ENCODE measurements at regions not wholly inside any gene's neighbourhood (a gene's known extent, or its start where the extent isn't known, plus 50 kb on each side); places are given as distances from the start of the nearest gene placed in this dataset.
"Not testable (repeated sequence)": the region's sequence is repeated elsewhere in the genome, so short reads cannot be mapped to it uniquely, and the experiment has no call there.

DNA sequence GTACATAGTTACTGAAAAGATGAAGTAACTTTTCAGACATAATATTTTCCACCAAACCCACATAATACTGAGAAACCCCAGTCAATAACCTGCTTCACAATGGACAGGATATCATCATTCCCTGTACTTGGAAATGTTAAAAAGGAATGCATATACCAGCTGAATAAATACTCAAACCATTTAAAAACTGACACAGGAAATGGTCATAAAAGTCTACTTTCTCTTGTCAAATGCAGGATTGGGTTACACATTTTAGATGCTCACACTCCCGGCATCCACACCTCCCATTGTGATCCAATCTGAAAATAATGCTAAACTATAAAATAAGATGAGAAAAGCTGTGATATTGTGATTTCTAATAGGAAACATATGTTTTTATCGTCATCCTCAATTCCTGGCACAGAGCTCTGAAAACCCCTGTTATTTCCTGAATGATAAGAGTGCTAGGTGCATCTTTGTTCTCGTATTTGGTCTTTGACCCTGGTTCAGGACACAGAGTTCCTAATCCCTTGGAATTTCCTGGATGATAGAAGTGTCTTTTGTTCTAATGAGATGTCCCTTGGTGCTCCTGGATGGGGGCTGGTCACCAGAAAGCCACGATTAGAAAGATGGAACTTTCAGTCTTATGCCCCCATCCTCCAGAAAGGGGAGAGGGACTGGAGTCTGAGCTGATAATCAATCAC is 821.3 kb downstream of the TRIML1 start:
- Mint-ChIP-seq H3K36me3 (ENCODE audit: low read depth) (no peaks in the 10 kb centered on the region), H3K27ac (no peak overlapping the region), H3K4me3 (no peak overlapping the region), H3K4me1 (no peaks in the 10 kb centered on the region), H3K27me3 (no peaks in the 10 kb centered on the region), H3K9me3 (peaks cover 12% of the 10 kb centered on the region)
- no peak for DNase-seq
- intact Hi-C loops (cut with micrococcal nuclease): no loop called here

GRCh38 chr4:188971125-188971524 is 831.9 kb downstream of the TRIML1 start:
- Mint-ChIP-seq H3K36me3 (ENCODE audit: low read depth) (no peaks in the 10 kb centered on the region), H3K4me1 (no peaks in the 10 kb centered on the region), H3K9me3 (peaks cover 3% of the 10 kb centered on the region), H3K27me3 (no peaks in the 10 kb centered on the region), H3K4me3 (no peak overlapping the region), H3K27ac (no peak overlapping the region)
- intact Hi-C loops (cut with micrococcal nuclease): no loop called here
- no peak for DNase-seq

GRCh38 chr4:188975271-188975670 is 836.0 kb downstream of the TRIML1 start:
- Mint-ChIP-seq H3K27me3 (no peaks in the 10 kb centered on the region), H3K9me3 (peaks cover 3% of the 10 kb centered on the region), H3K4me3 (no peak overlapping the region), H3K27ac (no peak overlapping the region), H3K4me1 (no peaks in the 10 kb centered on the region), H3K36me3 (ENCODE audit: low read depth) (no peaks in the 10 kb centered on the region)
- no peak for DNase-seq
- intact Hi-C loops (cut with micrococcal nuclease): no loop called here

DNA sequence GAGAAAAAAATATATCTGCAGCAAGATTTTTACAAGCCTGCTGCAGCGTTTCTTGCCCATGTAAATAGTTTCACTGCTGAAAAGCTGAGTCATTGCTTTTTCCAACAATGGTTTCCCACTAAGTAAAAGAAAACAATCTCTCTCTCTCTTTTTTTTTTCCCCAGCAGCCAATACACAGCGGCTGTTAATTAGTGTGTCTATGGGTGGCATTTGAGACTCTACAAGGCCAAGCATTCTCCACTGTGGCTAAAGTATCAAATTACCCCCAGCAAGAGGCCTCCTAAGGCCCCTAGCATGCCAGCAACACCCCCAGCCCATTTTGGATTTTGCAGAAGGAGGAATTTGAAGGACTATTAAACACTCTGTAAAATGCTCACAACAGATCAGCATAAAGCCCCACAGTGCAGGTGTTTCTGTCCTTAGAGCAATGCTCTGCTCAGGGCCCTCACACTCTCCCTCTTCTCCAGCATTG is 837.4 kb downstream of the TRIML1 start:
- intact Hi-C loops (cut with micrococcal nuclease): no loop called here

DNA sequence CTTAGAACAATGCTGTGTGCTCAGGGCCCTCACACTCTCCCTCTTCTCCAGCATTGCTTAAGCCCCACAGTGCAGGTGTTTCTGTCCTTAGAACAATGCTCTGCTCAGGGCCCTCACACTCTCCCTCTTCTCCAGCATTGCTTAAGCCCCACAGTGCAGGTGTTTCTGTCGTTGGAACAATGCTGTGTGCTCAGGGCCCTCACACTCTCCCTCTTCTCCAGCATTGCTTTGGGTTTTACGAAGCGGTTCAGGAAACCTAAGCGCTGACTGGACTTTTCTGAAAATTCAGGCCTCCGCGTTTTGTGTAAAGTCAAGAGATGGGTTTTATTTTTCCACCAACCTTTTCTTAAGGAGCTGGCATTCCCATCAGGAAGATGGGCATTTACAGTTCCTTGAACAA is 838.0 kb downstream of the TRIML1 start:
- H3K27ac Mint-ChIP-seq; H3K36me3 Mint-ChIP-seq (ENCODE audit: low read depth); intact Hi-C loops (cut with micrococcal nuclease); DNase-seq; H3K4me1 Mint-ChIP-seq; H3K4me3 Mint-ChIP-seq; H3K27me3 Mint-ChIP-seq; H3K9me3 Mint-ChIP-seq: not testable (repeated sequence)

More for the DNA sequence above, 837.4 kb downstream of the TRIML1 start:
- Mint-ChIP-seq H3K9me3 (peaks cover 3% of the 10 kb centered on the region), H3K4me3 (no peak overlapping the region), H3K27me3 (no peaks in the 10 kb centered on the region), H3K36me3 (ENCODE audit: low read depth) (no peaks in the 10 kb centered on the region), H3K27ac (no peak overlapping the region), H3K4me1 (no peaks in the 10 kb centered on the region)
- DNase-seq: no peak

DNA sequence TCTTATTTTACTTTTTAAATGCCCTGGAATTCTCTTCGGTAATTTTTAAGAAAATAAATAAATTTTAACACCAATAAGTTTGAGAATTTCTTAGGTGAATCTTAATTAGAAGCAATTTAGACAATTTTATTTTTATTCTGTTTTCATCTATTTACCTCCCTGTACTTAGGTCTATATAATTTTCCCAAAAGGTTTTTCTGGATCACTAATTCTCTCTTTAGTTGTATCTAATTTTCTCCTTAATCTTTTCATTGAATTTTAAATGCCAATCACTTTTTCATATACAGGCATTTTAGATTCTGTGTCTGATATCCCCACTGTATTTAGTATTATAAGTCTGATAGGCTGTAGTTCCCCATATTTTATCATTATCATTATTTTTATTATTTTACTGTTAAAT is 845.3 kb downstream of the TRIML1 start:
- Mint-ChIP-seq H3K4me1 (no peaks in the 10 kb centered on the region), H3K27me3 (no peaks in the 10 kb centered on the region), H3K9me3 (no peaks in the 10 kb centered on the region), H3K36me3 (ENCODE audit: low read depth) (no peaks in the 10 kb centered on the region), H3K27ac (no peak overlapping the region), H3K4me3 (no peak overlapping the region)
- DNase-seq: no peak
- intact Hi-C loops (cut with micrococcal nuclease): no loop called here

DNA sequence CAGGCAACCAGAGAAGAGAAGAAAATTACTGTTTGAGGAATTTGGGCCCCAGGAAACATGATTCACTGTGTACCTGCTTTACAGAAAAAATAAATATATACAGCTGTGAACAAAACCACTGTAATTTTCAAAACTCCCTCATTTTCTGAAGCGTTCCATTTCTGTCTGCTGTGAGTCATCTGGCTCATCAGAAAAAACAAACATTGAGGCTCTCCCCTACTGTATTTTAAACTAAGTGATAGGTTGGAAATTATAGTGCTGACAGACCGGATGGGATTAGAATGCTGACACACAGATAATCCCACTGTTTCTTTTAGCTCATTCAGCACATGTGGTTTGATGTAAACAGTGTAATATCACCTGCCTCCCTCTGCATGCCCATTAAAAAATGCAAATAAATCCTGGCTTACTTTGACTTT is 847.0 kb downstream of the TRIML1 start:
- intact Hi-C loops (cut with micrococcal nuclease): no loop called here
- no peaks in the 10 kb centered on the region for H3K27me3 Mint-ChIP-seq
- H3K9me3 Mint-ChIP-seq: no peaks in the 10 kb centered on the region
- no peak overlapping the region for H3K27ac Mint-ChIP-seq
- H3K4me1 Mint-ChIP-seq: no peaks in the 10 kb centered on the region
- no peak overlapping the region for H3K4me3 Mint-ChIP-seq
- DNase-seq: no peak
- H3K36me3 Mint-ChIP-seq (ENCODE audit: low read depth): no peaks in the 10 kb centered on the region

DNA sequence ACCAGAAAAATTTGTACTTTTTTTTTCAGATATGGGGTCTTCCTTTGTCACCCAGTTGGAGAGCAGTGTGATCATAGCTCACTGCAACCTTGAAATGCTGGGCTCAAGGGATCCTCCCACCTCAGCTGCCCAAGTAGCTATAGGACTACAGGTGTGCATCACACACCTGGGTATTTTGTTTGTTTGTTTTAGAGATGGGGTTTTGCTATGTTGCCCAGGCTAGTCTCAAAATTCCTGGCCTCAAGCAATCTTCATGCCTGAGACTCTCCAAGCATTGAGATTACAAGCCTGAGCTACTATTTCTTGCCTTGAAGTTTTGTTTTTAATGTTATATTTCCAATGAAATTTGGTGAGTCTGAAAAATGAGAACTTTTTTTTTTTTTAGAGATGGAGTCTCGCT is 847.8 kb downstream of the TRIML1 start:
- no peaks in the 10 kb centered on the region for H3K27me3 Mint-ChIP-seq
- H3K27ac Mint-ChIP-seq: no peak overlapping the region
- H3K4me1 Mint-ChIP-seq: no peaks in the 10 kb centered on the region
- no peaks in the 10 kb centered on the region for H3K36me3 Mint-ChIP-seq (ENCODE audit: low read depth)
- DNase-seq: no peak
- intact Hi-C loops (cut with micrococcal nuclease): no loop called here
- H3K9me3 Mint-ChIP-seq: no peaks in the 10 kb centered on the region
- no peak overlapping the region for H3K4me3 Mint-ChIP-seq

DNA sequence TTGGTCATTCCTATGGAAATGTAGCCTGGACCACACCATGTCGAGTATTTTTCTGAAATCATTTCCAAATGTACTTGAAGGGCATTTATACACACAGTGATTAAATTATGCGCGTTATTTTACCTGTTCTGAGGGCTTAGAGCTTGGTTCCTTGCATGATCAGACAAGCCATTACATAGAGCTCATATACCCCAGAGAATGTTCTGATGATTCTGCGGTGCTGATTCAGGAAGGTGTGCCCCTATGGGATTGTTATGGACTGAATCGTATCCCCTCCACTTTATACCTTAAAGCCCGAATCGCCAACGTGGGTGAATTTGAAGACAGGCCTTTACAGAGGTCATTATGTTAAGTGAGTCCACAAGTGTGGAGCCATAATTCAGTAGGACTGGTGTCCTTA is 848.9 kb downstream of the TRIML1 start:
- Mint-ChIP-seq H3K9me3 (peaks cover 3% of the 10 kb centered on the region), H3K4me1 (no peaks in the 10 kb centered on the region), H3K27ac (no peak overlapping the region), H3K27me3 (no peaks in the 10 kb centered on the region), H3K36me3 (ENCODE audit: low read depth) (no peaks in the 10 kb centered on the region), H3K4me3 (no peak overlapping the region)
- intact Hi-C loops (cut with micrococcal nuclease): no loop called here
- DNase-seq: no peak

- DNase-seq: no peak
- no peaks in the 10 kb centered on the region for H3K27me3 Mint-ChIP-seq
- H3K9me3 Mint-ChIP-seq: peaks cover 4% of the 10 kb centered on the region
- H3K27ac Mint-ChIP-seq: no peak overlapping the region
- no peaks in the 10 kb centered on the region for H3K36me3 Mint-ChIP-seq (ENCODE audit: low read depth)
- intact Hi-C loops (cut with micrococcal nuclease): no loop called here
- H3K4me1 Mint-ChIP-seq: no peaks in the 10 kb centered on the region
- H3K4me3 Mint-ChIP-seq: no peak overlapping the region
These were observed 850.1 kb downstream of the TRIML1 start for GRCh38 chr4:188989371-188989770.

GRCh38 chr4:188992706-188993105 is 853.5 kb downstream of the TRIML1 start:
- H3K9me3 Mint-ChIP-seq: peaks cover 4% of the 10 kb centered on the region

DNA sequence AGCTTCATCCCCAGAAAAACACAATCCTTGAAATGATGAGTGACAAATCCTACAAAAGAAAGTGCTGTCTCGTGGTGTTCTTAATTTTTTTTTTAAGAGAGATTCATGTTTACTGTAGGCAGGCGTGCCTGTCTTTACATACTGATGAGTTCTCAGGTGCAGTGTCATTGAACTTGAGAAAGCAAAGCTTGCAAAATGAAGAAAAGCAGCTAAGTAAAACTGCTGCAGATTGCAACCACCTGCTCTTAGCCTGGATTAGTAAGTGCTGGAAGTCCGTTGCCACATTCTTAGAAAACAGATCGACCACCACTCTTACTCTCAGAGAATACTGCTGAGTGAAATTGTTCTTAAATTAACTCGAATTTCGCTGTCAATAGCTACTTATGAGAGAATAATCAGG is 854.6 kb downstream of the TRIML1 start:
- no peak overlapping the region for H3K4me3 Mint-ChIP-seq
- no peak for DNase-seq
- no peaks in the 10 kb centered on the region for H3K4me1 Mint-ChIP-seq
- H3K27ac Mint-ChIP-seq: no peak overlapping the region
- H3K36me3 Mint-ChIP-seq (ENCODE audit: low read depth): no peaks in the 10 kb centered on the region
- intact Hi-C loops (cut with micrococcal nuclease): no loop called here
- H3K27me3 Mint-ChIP-seq: no peaks in the 10 kb centered on the region
- peaks cover 4% of the 10 kb centered on the region for H3K9me3 Mint-ChIP-seq

More at GRCh38 chr4:188992706-188993105, 853.5 kb downstream of the TRIML1 start:
- Mint-ChIP-seq H3K27ac (no peak overlapping the region), H3K4me1 (no peaks in the 10 kb centered on the region), H3K4me3 (no peak overlapping the region), H3K36me3 (ENCODE audit: low read depth) (no peaks in the 10 kb centered on the region), H3K27me3 (no peaks in the 10 kb centered on the region)
- no peak for DNase-seq
- intact Hi-C loops (cut with micrococcal nuclease): no loop called here

DNA sequence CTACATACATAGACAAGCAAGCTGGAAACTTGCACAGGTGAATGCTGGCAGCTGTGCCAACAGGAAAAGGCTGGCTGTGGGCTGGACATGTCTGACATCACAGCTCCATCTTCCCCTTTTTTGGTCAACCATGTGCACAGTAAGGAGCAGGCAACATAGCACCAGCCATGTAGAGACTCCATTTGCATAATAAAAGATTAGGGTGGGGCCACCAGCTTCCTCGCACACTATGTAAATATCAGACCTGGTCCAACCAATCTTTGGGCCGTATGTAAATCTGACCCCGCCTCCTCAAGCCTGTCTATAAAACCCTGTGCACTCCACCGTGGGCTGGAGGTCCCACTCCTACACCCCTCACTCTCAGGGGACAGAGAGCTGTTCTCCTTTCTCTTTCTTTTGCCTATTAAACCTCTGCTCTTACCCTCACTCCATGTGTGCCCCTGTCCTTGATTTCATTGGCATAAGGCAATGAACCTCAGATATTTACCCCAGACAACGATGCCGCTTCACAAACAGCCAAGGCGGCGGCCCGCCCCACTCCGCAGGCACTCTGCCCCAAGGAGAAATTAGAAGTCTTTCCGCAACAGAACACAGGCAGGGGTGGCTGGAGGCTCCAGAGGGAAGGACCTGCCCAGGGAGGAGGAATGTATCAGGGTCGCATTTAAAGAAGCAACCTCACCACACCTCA is 862.2 kb downstream of the TRIML1 start:
- H3K9me3 Mint-ChIP-seq: peaks cover 7% of the 10 kb centered on the region
- H3K4me3 Mint-ChIP-seq: no peak overlapping the region
- H3K27me3 Mint-ChIP-seq: no peaks in the 10 kb centered on the region
- no peak for DNase-seq
- H3K36me3 Mint-ChIP-seq (ENCODE audit: low read depth): no peaks in the 10 kb centered on the region
- no peak overlapping the region for H3K27ac Mint-ChIP-seq
- intact Hi-C loops (cut with micrococcal nuclease): no loop called here
- no peaks in the 10 kb centered on the region for H3K4me1 Mint-ChIP-seq

GRCh38 chr4:189001971-189002450 is 862.8 kb downstream of the TRIML1 start:
- peaks cover 7% of the 10 kb centered on the region for H3K9me3 Mint-ChIP-seq
- no peaks in the 10 kb centered on the region for H3K4me1 Mint-ChIP-seq
- H3K4me3 Mint-ChIP-seq: no peak overlapping the region
- no peak for DNase-seq
- intact Hi-C loops (cut with micrococcal nuclease): no loop called here
- H3K27ac Mint-ChIP-seq: no peak overlapping the region
- H3K27me3 Mint-ChIP-seq: no peaks in the 10 kb centered on the region
- no peaks in the 10 kb centered on the region for H3K36me3 Mint-ChIP-seq (ENCODE audit: low read depth)

Data from activated CD4-positive, alpha-beta T cell treated with anti-CD3 and anti-CD28 coated beads, Interleukin-2, amount 10 ng/mL, durations not matched to agents 24 days and 14 days (primary cell).